T47D (cell line): ENCODE measurements at regions not wholly inside any gene's neighbourhood (a gene's known extent, or its start where the extent isn't known, plus 50 kb on each side); places are given as distances from the start of the nearest gene placed in this dataset.
"Not testable (repeated sequence)": the region's sequence is repeated elsewhere in the genome, so short reads cannot be mapped to it uniquely, and the experiment has no call there.

ENCODE experiments used
- DNase-seq, 2 experiments: peaks; one replicate each; pipeline versions ENCODE4 v3.0.0 to v3.0.0-alpha.2; 2011 to 2012; ENCODE audit warnings: low read depth in 1 of 2, low spot score in 1 of 2
- JUND ChIP-seq: IDR thresholded peaks from 2 replicates; pipeline ENCODE4 v1.6.1; 2012; ENCODE audit warnings: low read depth
- in situ Hi-C: cut with HindIII; loops from 2 replicates; pipeline ENCODE4 v1.10.0; 2016; ENCODE audit warnings: low sequenced_read_pairs, low pct_unique_long_range_greater_than_20kb

- in situ Hi-C loops, result no loop called here
These were observed 86.7 kb upstream of the SLC25A36 start for GRCh38 chr3:140854961-140855360.

DNA sequence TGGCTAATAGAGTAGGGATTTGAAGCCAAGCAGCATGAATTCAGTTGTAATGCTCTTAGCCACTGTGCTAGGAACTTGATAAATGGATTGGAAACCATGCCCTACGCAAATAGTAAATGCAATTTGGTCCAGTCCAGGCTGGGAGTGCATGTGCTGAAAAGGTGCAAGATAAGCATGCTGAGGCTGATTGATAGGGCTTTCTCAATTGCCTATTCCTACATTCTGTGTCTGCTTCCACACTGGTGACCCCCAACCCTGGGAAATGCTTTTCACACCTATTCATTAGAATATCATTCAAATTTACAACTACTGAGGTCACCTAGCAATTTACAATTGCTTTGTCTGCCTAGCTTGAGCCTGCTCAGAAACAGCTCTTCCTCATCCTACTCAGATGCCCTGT is 84.7 kb upstream of the SLC25A36 start:
- TF ChIP-seq JUND, result no peak
- no peak for DNase-seq
- in situ Hi-C loops, result no loop called here

More at GRCh38 chr3:140854961-140855360, 86.7 kb upstream of the SLC25A36 start:
- peak in 1 of 2 experiments; percentile 54 for DNase-seq
- no peak for TF ChIP-seq JUND

GRCh38 chr3:140857993-140858392 is 83.6 kb upstream of the SLC25A36 start:
- DNase-seq, result no peak
- no peak for TF ChIP-seq JUND
- in situ Hi-C loops, result no loop called here

DNA sequence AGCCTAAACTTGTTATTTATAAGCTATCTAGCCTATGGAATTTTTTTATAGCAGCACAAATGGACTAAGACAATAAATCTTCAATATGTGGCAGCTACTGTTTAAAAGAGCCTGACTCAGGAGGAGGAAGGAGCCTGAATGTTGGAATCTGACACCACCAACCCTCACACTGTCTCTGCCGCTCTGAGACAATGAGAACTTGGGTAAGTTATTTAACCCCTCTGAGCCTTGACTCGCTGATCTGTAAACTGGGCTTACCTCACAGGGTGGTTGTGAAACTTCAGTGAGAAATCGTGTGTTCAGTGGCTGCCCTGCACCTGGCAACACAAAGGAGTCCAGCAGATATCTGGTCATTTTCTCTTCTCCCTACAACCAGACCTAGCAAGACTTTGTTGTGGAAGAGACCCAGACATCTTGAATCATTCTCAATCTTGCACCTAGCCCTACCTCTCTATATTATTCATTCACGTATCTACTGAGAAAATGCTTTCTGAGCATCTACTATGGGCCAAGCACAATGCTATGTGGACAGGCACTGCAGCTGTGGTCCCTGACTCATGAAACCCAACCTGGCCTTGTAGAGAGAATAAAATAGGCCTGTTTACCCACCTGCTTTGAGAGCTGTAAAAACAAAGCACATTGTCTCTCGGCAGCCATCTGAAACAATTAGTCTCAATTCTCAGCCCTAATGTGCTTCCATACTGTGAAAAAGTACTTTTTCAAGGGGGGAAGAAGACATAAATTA is 81.9 kb upstream of the SLC25A36 start:
- TF ChIP-seq JUND, result no peak
- no peak for DNase-seq
- in situ Hi-C loops, result no loop called here

DNA sequence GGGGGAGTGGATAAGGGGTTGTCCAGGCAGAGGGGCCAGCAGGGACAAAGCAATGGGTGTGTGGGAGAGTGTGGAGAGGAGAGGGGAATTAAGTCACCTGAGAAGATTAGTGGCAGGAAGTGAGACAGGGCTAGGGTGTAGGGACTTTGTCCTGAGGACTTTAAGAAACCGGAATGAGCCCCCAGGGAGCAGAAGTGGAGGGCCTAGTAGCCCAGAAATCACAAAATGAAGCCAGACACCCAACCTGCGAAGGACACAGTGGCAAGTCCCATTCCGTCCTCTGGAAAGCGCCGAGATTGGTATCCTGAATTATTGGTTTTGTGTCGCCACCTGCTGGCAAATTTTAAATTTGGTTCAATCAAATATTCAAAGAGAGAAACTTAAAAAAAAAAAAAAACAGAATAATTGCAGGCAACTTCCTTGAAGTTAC is 78.0 kb upstream of the SLC25A36 start:
- no peak for TF ChIP-seq JUND
- in situ Hi-C loops, result no loop called here
- peak; percentile 56 to 86 for DNase-seq

DNA sequence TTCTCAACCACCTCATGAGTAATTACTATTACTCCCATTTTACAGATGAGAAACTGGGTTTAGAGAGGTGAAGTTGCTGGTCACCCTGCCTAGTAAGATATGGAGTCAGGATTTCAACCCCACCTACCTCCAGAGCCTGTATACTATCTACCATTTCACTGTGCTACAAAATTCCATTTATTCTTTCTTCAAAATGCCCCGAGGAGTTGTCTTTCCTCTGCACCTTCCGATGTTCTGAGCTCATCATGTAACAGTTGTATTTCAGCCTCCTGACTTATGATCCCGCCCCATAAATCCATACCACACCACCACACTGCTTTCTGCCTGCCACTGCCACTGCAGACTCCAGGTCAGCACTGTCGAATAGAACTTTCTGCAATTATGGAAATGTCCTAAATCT is 71.3 kb upstream of the SLC25A36 start:
- TF ChIP-seq JUND, result no peak
- in situ Hi-C loops, result no loop called here
- no peak for DNase-seq

GRCh38 chr3:140871022-140871421 is 70.6 kb upstream of the SLC25A36 start:
- no peak for DNase-seq
- no peak for TF ChIP-seq JUND
- in situ Hi-C loops, result no loop called here

- in situ Hi-C loops, DNase-seq: not testable (repeated sequence)
These were observed 69.5 kb upstream of the SLC25A36 start for GRCh38 chr3:140872165-140872564.

DNA sequence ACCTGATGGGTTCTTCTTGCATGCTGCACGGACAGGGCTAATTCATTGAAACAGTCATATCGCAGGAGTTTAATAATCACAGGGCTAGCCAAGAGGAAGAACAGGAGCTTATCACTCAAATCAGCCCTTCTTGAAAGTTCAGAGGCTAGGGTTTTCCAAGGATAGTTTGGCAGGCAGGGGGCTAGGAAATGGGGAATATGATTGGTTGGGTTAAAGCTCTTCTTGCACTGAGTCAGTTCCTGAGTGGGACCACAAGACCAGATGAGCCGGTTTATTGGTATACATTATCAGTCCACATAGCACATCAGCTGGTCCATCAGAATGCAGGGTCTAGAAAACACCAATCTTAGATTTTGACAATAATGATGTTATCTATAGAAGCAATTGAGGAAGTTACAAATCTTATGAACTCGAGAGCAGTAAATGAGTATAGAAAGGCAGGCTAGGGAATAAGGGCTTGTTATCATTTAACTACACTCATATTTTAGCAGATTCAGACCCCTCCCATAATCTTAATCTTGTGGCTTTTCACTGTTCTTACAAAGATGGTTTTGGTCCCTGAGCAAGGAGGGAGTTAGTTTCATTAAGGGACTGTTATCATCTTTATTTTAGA is 58.1 kb upstream of the SLC25A36 start:
- DNase-seq, result no peak
- no peak for TF ChIP-seq JUND
- in situ Hi-C loops, result no loop called here

DNA sequence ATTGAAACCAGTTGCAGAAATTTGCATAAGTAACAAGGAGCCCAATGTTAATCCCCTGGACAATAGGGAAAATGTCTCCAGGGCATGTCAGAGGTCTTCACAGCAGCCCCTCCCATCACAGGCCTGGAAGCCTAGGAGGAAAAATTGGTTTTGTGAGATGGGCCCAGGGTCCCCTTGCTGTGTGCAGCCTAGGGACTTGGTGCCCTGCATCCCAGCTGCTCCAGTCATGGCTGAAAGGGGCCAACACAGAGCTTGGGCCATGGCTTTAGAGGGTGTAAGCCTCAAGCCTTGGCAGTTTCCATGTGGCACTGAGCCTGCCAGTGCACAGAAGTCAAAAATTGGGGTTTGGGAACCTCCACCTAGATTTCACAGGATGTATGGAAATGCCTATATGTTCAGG is 55.9 kb upstream of the SLC25A36 start:
- in situ Hi-C loops, DNase-seq: not testable (repeated sequence)
